Astrocyte of the cerebellum (primary cell): ENCODE measurements at regions not wholly inside any gene's neighbourhood (a gene's known extent, or its start where the extent isn't known, plus 50 kb on each side); places are given as distances from the start of the nearest gene placed in this dataset.

Experiments
- DNase-seq: peaks from one replicate; pipeline ENCODE4 v3.0.0-alpha.2; 2011; ENCODE audit warnings: low read depth
- H3K4me3 ChIP-seq: 2 replicates; pipeline ENCODE4 v1.5.1; 2011; ENCODE audit warnings: mild to moderate bottlenecking, low read depth, low read length, moderate library complexity
- CTCF ChIP-seq: IDR thresholded peaks from 2 replicates; pipeline ENCODE4 v1.5.1; 2012; ENCODE audit warnings: low read length, low read depth, moderate library complexity, mild to moderate bottlenecking; ENCODE audit errors: missing control alignments
- in situ Hi-C: cut with HindIII; loops from 2 replicates; pipeline ENCODE4 v1.10.0; 2017; ENCODE audit warnings: low sequenced_read_pairs

DNA sequence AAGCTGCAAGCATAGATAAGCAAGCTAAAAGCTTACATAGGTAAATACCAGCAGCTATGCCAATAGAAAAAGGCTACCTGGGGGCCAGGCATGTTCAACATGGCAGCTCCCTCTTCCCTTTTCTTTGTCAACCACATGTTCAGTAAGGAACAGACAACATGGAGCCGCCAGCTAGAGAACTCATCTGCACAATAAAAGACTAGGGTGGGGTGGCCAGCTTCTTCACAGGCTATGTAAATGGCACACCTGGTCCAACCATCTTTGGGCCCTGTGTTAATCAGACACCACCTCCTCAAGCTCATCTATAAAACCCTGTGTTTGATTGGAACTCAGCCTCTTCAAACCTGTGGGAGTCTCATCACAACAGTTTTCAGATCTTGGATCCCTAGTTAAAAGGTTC, 129.7 kb upstream of the TMPO start:
- no peak overlapping the region for H3K4me3 ChIP-seq
- in situ Hi-C loops: loop anchor here (5.0 kb wide), 1 partner anchor 1803 kb away; no protein-coding TSS in a partner anchor
- TF ChIP-seq CTCF: no peak
- DNase-seq: no peak

GRCh38 chr12:98387444-98387843, 127.9 kb upstream of the TMPO start:
- H3K4me3 ChIP-seq: no peak overlapping the region
- no peak for TF ChIP-seq CTCF
- DNase-seq: no peak
- in situ Hi-C loops: loop anchor here (5.0 kb wide), 1 partner anchor 1805 kb away; no protein-coding TSS in a partner anchor

DNA sequence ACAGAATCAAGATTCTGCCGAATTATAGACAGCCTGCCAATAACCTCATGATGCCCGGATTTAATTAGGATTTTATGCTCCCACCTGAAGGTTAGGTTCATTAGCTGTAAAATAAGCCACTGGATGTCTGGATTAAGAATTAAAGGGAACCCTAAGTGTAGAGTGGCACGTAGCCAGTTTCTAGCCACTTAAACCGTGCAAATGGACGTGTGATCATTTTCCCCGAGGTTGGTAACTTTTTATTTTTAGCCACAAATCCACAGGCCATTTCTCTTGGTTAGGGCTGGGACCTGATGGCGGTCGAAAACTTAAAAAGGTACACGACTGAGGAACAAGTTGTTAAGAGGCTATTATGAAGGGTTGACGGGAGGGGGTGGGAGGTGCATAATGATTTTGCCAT, 127.3 kb upstream of the TMPO start:
- H3K4me3 ChIP-seq: no peak overlapping the region
- DNase-seq: no peak
- TF ChIP-seq CTCF: no peak
- in situ Hi-C loops: loop anchor here (5.0 kb wide), 1 partner anchor 1806 kb away; no protein-coding TSS in a partner anchor

DNA sequence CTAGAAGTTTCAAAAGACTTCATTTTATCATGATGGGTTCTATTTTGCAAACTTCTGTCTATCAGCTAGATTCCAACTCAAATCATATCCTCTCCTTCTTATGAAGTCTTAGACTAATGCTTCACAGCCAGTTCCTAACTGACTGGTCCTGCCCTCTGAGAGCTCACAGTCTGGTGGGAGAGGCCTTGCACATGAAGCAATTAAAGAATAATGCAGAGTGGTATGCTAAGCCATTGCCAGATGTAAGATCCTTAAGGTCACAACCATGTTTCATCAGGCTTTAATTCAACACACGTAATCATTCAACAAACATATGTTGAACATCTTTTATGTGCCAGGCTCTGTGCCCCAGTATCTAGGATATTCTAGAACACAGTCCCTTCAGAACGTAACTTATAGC, 125.8 kb upstream of the TMPO start:
- TF ChIP-seq CTCF: no peak
- no peak overlapping the region for H3K4me3 ChIP-seq
- in situ Hi-C loops: loop anchor here (5.0 kb wide), 1 partner anchor 1807 kb away; no protein-coding TSS in a partner anchor
- DNase-seq: no peak

DNA sequence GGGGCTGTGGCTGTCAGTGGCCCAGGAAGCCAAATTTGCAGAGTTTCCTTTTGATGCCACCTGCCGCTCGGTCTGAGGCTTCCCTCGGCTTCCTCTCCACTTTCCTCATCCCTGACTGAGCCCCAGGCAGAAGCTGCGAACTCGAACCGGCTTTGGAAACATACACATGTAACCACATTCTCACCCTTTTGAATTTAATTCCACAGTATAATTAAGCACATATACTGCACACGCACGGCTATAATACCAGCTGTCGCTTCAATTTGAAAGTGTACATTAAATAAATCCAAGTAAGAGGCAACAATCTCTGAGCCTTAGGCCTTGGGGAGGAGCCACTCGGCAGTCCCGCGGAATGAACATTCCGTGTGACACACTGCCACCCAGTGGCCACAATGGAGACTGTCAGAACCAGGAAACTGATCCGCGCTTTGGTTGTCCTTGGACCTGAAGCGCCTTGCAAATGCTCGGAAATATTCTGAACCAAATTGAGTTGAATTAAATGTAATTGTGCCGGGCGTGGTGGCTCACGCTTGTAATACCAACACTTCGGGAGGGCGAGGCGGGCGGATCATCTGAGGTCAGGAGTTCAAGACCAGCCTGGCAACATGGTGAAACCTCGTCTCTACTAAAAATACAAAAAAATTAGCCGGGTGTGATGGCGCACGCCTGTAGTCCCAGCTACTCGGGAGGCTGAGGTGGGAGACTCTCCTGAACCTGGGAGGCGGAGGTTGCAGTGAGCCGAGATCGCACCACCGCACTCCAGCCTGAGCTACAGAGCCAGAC, 117.9 kb upstream of the TMPO start:
- in situ Hi-C loops: no loop called here

DNA sequence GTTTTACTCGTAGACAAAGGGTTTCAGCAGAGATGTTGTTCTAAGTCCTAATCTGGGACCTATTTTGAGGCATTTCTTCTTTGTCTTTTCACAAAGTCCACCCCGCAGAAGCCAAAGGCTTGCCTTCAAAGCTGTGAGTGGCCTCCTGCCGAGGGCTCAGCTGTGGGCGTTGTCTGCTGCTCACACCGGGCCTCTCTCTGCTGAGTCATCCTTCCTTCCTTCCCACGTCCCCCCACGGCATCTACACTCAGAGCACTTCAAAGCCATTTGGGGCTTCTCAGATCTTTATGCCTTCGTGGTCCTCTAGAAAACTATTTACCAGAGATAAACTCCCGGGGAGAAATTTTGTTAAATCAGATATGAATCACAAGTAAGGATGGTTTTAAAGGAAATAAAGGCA, 115.9 kb upstream of the TMPO start:
- DNase-seq: peak; percentile 48

More for the DNA sequence above, 117.9 kb upstream of the TMPO start:
- peak; percentile 59 for DNase-seq
- H3K4me3 ChIP-seq: peak overlapping the region; percentile 20
- peak; percentile 82 for TF ChIP-seq CTCF

More for the DNA sequence above, 115.9 kb upstream of the TMPO start:
- in situ Hi-C loops: no loop called here
- no peak for TF ChIP-seq CTCF
- H3K4me3 ChIP-seq: no peak overlapping the region
